CD4-positive, alpha-beta memory T cell (primary cell): ENCODE measurements at regions not wholly inside any gene's neighbourhood (a gene's known extent, or its start where the extent isn't known, plus 50 kb on each side); places are given as distances from the start of the nearest gene placed in this dataset.

Source experiments
- CTCF ChIA-PET: fragments of 350-600 bp; sonication (Branson Sonifier 250); formaldehyde crosslinking; loops from one replicate; lab custom pipeline; 2021; ENCODE audit warnings: inconsistent platforms; ENCODE audit not compliant: partially characterized antibody; lab: Charles Lee
- POLR2A ChIA-PET: fragments of 350-600 bp; sonication (Branson Sonifier 250); formaldehyde crosslinking; loops from one replicate; lab custom pipeline; 2021; ENCODE audit not compliant: partially characterized antibody; lab: Charles Lee
- DNase-seq, 5 donors: peaks; one replicate each; pipeline versions ENCODE4 v3.0.0 to v3.0.0-alpha.2; 2020 to 2022; ENCODE audit warnings: mixed read lengths in 1 of 5
- H3K27ac ChIP-seq: one replicate; pipeline ENCODE4 v1.7.0; 2013; ENCODE audit warnings: low read depth, low read length
- H3K27me3 ChIP-seq: 2 replicates; pipeline ENCODE4 v1.7.0; 2013; ENCODE audit warnings: mild to moderate bottlenecking, low read length, moderate library complexity; ENCODE audit not compliant: insufficient read depth
- H3K36me3 ChIP-seq: 2 replicates; pipeline ENCODE4 v1.7.0; 2013; ENCODE audit warnings: mild to moderate bottlenecking, low read length, moderate library complexity; ENCODE audit not compliant: insufficient read depth
- H3K4me1 ChIP-seq: 2 replicates; pipeline ENCODE4 v1.7.0; 2013; ENCODE audit warnings: mild to moderate bottlenecking, low read length, moderate library complexity; ENCODE audit not compliant: insufficient read depth
- H3K4me3 ChIP-seq, 2 donors: one replicate each; pipeline ENCODE4 v1.7.0; 2013; ENCODE audit warnings: low read length in 2 of 2, mild to moderate bottlenecking in 1 of 2
- H3K9me3 ChIP-seq, 2 donors: one replicate each; pipeline ENCODE4 v1.7.0; 2013; ENCODE audit warnings: low read length in 2 of 2, control low read depth in 1 of 2; ENCODE audit not compliant: control insufficient read depth in 1 of 2
- H3K27ac Mint-ChIP-seq, 7 donors: one replicate each; pipeline ENCODE4 v1.8.0; 2020 to 2021; ENCODE audit warnings: mixed read lengths in 7 of 7, mild to moderate bottlenecking in 6 of 7, inconsistent platforms in 3 of 7, moderate library complexity in 3 of 7
- H3K27me3 Mint-ChIP-seq, 2 donors: one replicate each; pipeline ENCODE4 v1.8.0; 2020 to 2021; ENCODE audit warnings: mixed read lengths in 2 of 2
- H3K36me3 Mint-ChIP-seq, 2 donors: one replicate each; pipeline ENCODE4 v1.8.0; 2020 to 2021; ENCODE audit warnings: mixed read lengths in 2 of 2, inconsistent platforms in 1 of 2, mild to moderate bottlenecking in 1 of 2
- H3K4me1 Mint-ChIP-seq, 4 donors: one replicate each; pipeline ENCODE4 v1.8.0; 2020 to 2021; ENCODE audit warnings: mixed read lengths in 4 of 4, mild to moderate bottlenecking in 1 of 4
- H3K4me3 Mint-ChIP-seq, 8 donors: one replicate each; pipeline ENCODE4 v1.8.0; 2020 to 2021; ENCODE audit warnings: mixed read lengths in 8 of 8, mild to moderate bottlenecking in 7 of 8, moderate library complexity in 6 of 8, inconsistent platforms in 3 of 8
- H3K9me3 Mint-ChIP-seq, 8 donors: one replicate each; pipeline ENCODE4 v1.8.0; 2020 to 2021; ENCODE audit warnings: mixed read lengths in 8 of 8, mild to moderate bottlenecking in 5 of 8, inconsistent platforms in 3 of 8, moderate library complexity in 1 of 8
- intact Hi-C: fragments of 100-400 bp; cut with micrococcal nuclease; formaldehyde crosslinking; loops from one replicate; pipeline ENCODE4 v1.15.1; 2023

DNA sequence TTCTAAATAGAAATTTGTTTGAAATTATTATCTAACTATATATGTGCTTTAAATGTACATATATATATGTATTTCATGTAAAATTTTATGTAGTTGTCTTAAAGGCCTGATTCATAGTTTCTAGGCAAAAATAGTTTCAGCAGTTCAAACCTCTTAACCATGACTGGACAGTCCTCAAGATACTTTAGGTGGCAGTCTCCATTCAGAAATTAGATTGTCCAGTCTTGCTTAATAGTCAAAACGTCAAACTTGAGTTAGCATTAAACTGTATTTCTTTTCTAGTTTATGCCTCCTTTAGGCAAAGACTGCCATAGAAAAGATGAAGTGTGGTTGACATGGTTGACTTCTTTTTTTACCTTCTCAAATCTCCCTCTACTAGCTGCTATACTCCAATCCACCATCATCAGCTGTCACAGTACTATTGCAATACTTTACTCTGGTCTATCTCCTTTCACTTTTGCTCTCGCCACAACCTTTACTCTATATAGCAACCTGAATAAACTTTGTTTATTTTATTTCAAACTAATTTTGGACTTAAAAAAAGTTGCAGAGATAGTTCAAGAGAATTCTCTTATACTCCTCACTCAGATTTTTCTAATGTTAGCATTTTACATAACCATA, 395.6 kb upstream of the DIPK2B start:
- H3K9me3 Mint-ChIP-seq, result no peaks in the 10 kb centered on the region
- no peaks in the 10 kb centered on the region for H3K27me3 Mint-ChIP-seq
- no peaks in the 10 kb centered on the region for H3K27me3 ChIP-seq
- POLR2A ChIA-PET, result no interaction called here
- CTCF ChIA-PET, result no interaction called here
- H3K4me3 ChIP-seq, result no peak overlapping the region
- no peak for DNase-seq
- H3K4me1 Mint-ChIP-seq, result no peaks in the 10 kb centered on the region
- no peak overlapping the region for H3K27ac ChIP-seq
- no peaks in the 10 kb centered on the region for H3K36me3 ChIP-seq
- no peaks in the 10 kb centered on the region for H3K4me1 ChIP-seq
- no peaks in the 10 kb centered on the region for H3K9me3 ChIP-seq
- H3K27ac Mint-ChIP-seq, result no peak overlapping the region
- intact Hi-C loops, result no loop called here
- no peaks in the 10 kb centered on the region for H3K36me3 Mint-ChIP-seq
- H3K4me3 Mint-ChIP-seq, result no peak overlapping the region

DNA sequence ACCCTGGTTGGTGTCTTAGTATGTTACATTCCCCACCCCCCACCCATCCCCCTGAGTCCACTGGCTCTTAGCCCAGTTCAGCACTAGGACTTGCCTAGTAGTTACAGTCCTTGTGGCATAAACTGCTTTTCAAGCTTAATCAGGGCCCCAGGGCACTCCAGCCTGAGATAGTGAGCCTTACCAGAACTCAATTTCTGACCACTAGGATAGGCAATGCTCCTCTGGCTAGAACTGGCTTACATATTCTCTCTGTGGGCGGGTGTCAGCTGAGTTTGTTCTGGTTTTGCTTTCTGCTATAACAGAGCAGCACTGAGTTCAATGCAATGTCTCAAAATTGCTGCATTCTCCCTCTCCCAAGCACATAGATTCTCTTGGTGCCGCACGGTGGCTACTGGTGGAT, 391.4 kb upstream of the DIPK2B start:
- intact Hi-C loops, result no loop called here
- ChIA-PET POLR2A (no interaction called here), CTCF (no interaction called here)
- H3K4me3 Mint-ChIP-seq, result no peak overlapping the region
- no peaks in the 10 kb centered on the region for H3K27me3 Mint-ChIP-seq
- no peaks in the 10 kb centered on the region for H3K4me1 Mint-ChIP-seq
- no peak overlapping the region for H3K27ac ChIP-seq
- peaks cover 0 to 5% (median 2%) of the 10 kb centered on the region in 8 donors for H3K9me3 Mint-ChIP-seq
- no peaks in the 10 kb centered on the region for H3K36me3 Mint-ChIP-seq
- H3K4me3 ChIP-seq, result no peak overlapping the region
- H3K27ac Mint-ChIP-seq, result no peak overlapping the region
- H3K9me3 ChIP-seq, result no peaks in the 10 kb centered on the region
- no peaks in the 10 kb centered on the region for H3K36me3 ChIP-seq
- no peak for DNase-seq
- H3K4me1 ChIP-seq, result no peaks in the 10 kb centered on the region
- H3K27me3 ChIP-seq, result no peaks in the 10 kb centered on the region

DNA sequence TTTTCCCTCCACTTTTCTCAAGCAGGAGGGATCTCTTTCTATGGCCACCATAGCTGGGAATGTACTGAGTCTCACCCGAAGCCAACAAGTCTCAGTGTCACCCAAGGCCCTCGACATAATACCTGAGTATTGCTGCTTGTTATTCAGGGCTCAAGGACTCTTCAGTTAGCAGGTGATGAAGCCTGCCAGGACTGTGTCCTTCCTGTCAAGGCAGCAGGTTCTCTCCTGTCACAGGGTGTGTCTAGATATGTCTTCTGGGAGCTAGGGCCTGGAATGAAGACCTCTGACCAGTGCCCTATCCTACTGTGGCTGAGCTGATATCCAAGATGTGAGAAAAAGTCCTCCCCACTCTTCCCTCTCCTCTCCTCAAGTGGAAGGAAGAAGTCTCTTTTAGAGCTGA, 391.0 kb upstream of the DIPK2B start:
- no peaks in the 10 kb centered on the region for H3K4me1 ChIP-seq
- intact Hi-C loops, result no loop called here
- H3K27me3 ChIP-seq, result no peaks in the 10 kb centered on the region
- ChIA-PET CTCF (no interaction called here), POLR2A (no interaction called here)
- Mint-ChIP-seq H3K4me1 (no peaks in the 10 kb centered on the region), H3K27me3 (no peaks in the 10 kb centered on the region), H3K27ac (no peak overlapping the region), H3K36me3 (no peaks in the 10 kb centered on the region), H3K4me3 (no peak overlapping the region), H3K9me3 (peaks cover 0 to 5% (median 2%) of the 10 kb centered on the region in 8 donors)
- no peak for DNase-seq
- H3K36me3 ChIP-seq, result no peaks in the 10 kb centered on the region
- no peak overlapping the region for H3K27ac ChIP-seq
- H3K9me3 ChIP-seq, result no peaks in the 10 kb centered on the region
- H3K4me3 ChIP-seq, result no peak overlapping the region

DNA sequence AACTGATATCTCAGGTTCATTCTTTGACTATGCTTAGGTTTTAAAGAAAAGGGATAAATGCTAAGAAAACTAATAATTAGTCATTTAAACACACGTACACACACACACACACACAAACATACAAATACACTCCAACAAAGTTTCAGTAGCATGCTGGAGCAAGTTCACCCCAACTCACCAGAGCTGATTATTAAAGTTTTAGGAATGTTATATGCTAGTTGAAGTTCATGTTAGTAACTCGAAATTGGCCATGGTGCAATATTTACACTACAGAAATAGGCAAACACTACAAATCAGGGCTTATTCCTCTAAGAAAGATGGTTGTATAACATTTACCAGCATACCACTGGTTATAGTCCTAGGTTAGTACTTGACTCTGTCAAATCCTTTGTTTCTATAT, 384.0 kb upstream of the DIPK2B start:
- Mint-ChIP-seq H3K27ac (no peak overlapping the region), H3K9me3 (peaks cover 4 to 17% (median 14%) of the 10 kb centered on the region in 8 donors), H3K4me1 (no peaks in the 10 kb centered on the region), H3K4me3 (no peak overlapping the region), H3K27me3 (no peaks in the 10 kb centered on the region), H3K36me3 (peaks cover 0 to 7% of the 10 kb centered on the region in 2 donors)
- Histone ChIP-seq H3K36me3 (no peaks in the 10 kb centered on the region), H3K27me3 (no peaks in the 10 kb centered on the region), H3K4me3 (no peak overlapping the region), H3K9me3 (no peaks in the 10 kb centered on the region), H3K4me1 (no peaks in the 10 kb centered on the region), H3K27ac (no peak overlapping the region)
- intact Hi-C loops, result no loop called here
- POLR2A ChIA-PET, result no interaction called here
- CTCF ChIA-PET, result no interaction called here
- no peak for DNase-seq

- Histone ChIP-seq H3K27ac (no peak overlapping the region), H3K4me3 (no peak overlapping the region), H3K36me3 (no peaks in the 10 kb centered on the region), H3K9me3 (no peaks in the 10 kb centered on the region), H3K27me3 (no peaks in the 10 kb centered on the region), H3K4me1 (no peaks in the 10 kb centered on the region)
- Mint-ChIP-seq H3K4me3 (no peak overlapping the region), H3K36me3 (peaks cover 0 to 7% of the 10 kb centered on the region in 2 donors), H3K27ac (no peak overlapping the region), H3K27me3 (no peaks in the 10 kb centered on the region), H3K9me3 (peaks cover 4 to 29% (median 23%) of the 10 kb centered on the region in 8 donors), H3K4me1 (no peaks in the 10 kb centered on the region)
- ChIA-PET CTCF (no interaction called here), POLR2A (no interaction called here)
- intact Hi-C loops, result no loop called here
- DNase-seq, result no peak
Measured at GRCh38 chrX:45577361-45577760, 376.7 kb upstream of the DIPK2B start.

- DNase-seq, result no peak
- Histone ChIP-seq H3K36me3 (no peaks in the 10 kb centered on the region), H3K27ac (no peak overlapping the region), H3K9me3 (no peaks in the 10 kb centered on the region), H3K4me3 (no peak overlapping the region), H3K4me1 (no peaks in the 10 kb centered on the region), H3K27me3 (no peaks in the 10 kb centered on the region)
- no peaks in the 10 kb centered on the region for H3K9me3 Mint-ChIP-seq
- no peak overlapping the region for H3K4me3 Mint-ChIP-seq
- no peaks in the 10 kb centered on the region for H3K27me3 Mint-ChIP-seq
- CTCF ChIA-PET, result no interaction called here
- no peaks in the 10 kb centered on the region for H3K4me1 Mint-ChIP-seq
- intact Hi-C loops, result no loop called here
- no peaks in the 10 kb centered on the region for H3K36me3 Mint-ChIP-seq
- POLR2A ChIA-PET, result no interaction called here
- H3K27ac Mint-ChIP-seq, result no peak overlapping the region
Measured at GRCh38 chrX:45571453-45571852, 370.8 kb upstream of the DIPK2B start.

GRCh38 chrX:45566456-45566855, 365.8 kb upstream of the DIPK2B start:
- POLR2A ChIA-PET, result no interaction called here
- no peak overlapping the region for H3K27ac ChIP-seq
- no peaks in the 10 kb centered on the region for H3K27me3 ChIP-seq
- H3K27me3 Mint-ChIP-seq, result peaks cover 0 to 2% of the 10 kb centered on the region in 2 donors
- H3K9me3 Mint-ChIP-seq, result no peaks in the 10 kb centered on the region
- H3K4me1 Mint-ChIP-seq, result no peaks in the 10 kb centered on the region
- no peak for DNase-seq
- intact Hi-C loops, result no loop called here
- no peak overlapping the region for H3K27ac Mint-ChIP-seq
- H3K9me3 ChIP-seq, result no peaks in the 10 kb centered on the region
- no peaks in the 10 kb centered on the region for H3K36me3 ChIP-seq
- H3K4me3 ChIP-seq, result no peak overlapping the region
- H3K4me3 Mint-ChIP-seq, result no peak overlapping the region
- CTCF ChIA-PET, result no interaction called here
- H3K36me3 Mint-ChIP-seq, result no peaks in the 10 kb centered on the region
- no peaks in the 10 kb centered on the region for H3K4me1 ChIP-seq

DNA sequence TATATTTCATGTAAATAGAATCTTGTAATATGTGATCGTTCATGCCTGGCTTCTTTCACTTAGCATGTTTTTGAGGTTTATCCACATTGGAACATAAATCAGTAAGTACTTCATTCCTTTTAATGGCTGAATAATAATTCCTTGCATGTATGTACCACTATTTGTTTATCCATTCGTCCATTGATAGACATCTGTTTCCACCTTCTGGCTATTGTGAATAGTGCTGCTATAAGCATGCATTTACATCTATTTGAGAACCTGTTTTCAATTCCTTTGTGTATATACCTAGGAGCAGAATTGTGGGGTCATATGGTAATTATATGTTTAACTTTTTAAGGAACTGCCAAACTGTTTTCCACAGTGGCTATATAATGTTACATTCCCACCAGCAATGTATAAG, 356.7 kb upstream of the DIPK2B start:
- Mint-ChIP-seq H3K27ac (no peak overlapping the region), H3K36me3 (no peaks in the 10 kb centered on the region), H3K9me3 (peaks cover 0 to 1% (median 0%) of the 10 kb centered on the region in 8 donors), H3K27me3 (peaks cover 0 to 2% of the 10 kb centered on the region in 2 donors), H3K4me3 (no peak overlapping the region), H3K4me1 (no peaks in the 10 kb centered on the region)
- intact Hi-C loops, result no loop called here
- H3K9me3 ChIP-seq, result no peaks in the 10 kb centered on the region
- CTCF ChIA-PET, result no interaction called here
- no peak overlapping the region for H3K4me3 ChIP-seq
- DNase-seq, result no peak
- no peaks in the 10 kb centered on the region for H3K27me3 ChIP-seq
- no peak overlapping the region for H3K27ac ChIP-seq
- POLR2A ChIA-PET, result no interaction called here
- no peaks in the 10 kb centered on the region for H3K4me1 ChIP-seq
- H3K36me3 ChIP-seq, result no peaks in the 10 kb centered on the region
